ENCODE measurements at regions not wholly inside any gene's neighbourhood (a gene's known extent, or its start where the extent isn't known, plus 50 kb on each side); places are given as distances from the start of the nearest gene placed in this dataset.
A peak's percentile ranks its signal among the peaks of the same experiment; 100 is the strongest.

DNA sequence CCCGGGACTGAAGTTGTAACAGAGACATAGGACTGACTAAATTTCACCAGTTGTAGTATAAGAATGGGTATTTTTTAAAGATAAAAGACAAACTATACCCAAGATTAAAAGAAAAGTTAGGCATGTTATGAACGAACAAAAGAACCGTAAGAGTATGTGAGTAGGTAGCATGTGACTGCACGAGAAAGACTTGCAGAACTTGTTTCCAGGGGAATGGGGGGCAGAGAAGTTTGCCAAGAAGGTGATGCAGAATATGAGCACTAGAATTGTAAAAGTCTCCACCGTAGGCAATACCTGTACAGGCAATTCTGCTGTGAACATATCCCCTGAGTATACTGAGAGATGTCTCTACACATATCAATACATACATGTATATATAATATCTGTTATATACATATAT lies 614.7 kb downstream of the PRELID2 start:
- TF ChIP-seq, protein P1, sequence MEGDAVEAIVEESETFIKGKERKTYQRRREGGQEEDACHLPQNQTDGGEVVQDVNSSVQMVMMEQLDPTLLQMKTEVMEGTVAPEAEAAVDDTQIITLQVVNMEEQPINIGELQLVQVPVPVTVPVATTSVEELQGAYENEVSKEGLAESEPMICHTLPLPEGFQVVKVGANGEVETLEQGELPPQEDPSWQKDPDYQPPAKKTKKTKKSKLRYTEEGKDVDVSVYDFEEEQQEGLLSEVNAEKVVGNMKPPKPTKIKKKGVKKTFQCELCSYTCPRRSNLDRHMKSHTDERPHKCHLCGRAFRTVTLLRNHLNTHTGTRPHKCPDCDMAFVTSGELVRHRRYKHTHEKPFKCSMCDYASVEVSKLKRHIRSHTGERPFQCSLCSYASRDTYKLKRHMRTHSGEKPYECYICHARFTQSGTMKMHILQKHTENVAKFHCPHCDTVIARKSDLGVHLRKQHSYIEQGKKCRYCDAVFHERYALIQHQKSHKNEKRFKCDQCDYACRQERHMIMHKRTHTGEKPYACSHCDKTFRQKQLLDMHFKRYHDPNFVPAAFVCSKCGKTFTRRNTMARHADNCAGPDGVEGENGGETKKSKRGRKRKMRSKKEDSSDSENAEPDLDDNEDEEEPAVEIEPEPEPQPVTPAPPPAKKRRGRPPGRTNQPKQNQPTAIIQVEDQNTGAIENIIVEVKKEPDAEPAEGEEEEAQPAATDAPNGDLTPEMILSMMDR (IDR thresholded peaks at IDR 0.05) = no peak
- Histone ChIP-seq H3K4me1 (no peaks in the 10 kb centered on the region), H3K27me3 (no peaks in the 10 kb centered on the region), H3K9me3 (peaks cover 0 to 1% of the 10 kb centered on the region in 2 donors), H3K4me3 (no peak overlapping the region), H3K27ac (no peak overlapping the region), H3K36me3 (no peaks in the 10 kb centered on the region)
- no peak for ATAC-seq
- peak in 1 of 4 donors; percentile 50 for DNase-seq
- intact Hi-C loops (cut with DNase I) = no loop called here

DNA sequence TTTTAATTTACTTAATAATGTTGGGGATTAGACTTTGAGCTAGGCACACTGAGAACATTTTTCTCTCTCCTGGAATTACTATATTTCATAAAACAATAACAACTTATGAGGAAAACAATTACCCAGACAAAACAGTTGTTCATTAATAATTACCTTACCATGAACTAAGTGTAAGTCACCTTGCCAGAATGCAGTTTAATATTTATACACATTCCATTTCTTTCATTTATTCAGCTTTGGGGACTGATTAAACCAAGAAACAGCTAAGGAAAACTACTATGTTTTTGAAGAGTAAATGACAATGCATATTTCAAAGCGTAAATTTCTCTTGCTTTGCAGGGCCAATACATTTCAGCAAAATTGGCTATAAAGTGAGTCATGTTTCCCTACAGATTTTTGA lies 616.2 kb downstream of the PRELID2 start:
- intact Hi-C loops (cut with DNase I) = no loop called here
- TF ChIP-seq, protein P1 (IDR thresholded peaks at IDR 0.05) = no peak
- no peaks in the 10 kb centered on the region for H3K27me3 ChIP-seq
- ATAC-seq (no peak), DNase-seq (no peak)
- H3K27ac ChIP-seq = no peak overlapping the region
- H3K4me1 ChIP-seq = no peaks in the 10 kb centered on the region
- peaks cover 0 to 16% of the 10 kb centered on the region in 2 donors for H3K9me3 ChIP-seq
- H3K4me3 ChIP-seq = no peak overlapping the region
- no peaks in the 10 kb centered on the region for H3K36me3 ChIP-seq

DNA sequence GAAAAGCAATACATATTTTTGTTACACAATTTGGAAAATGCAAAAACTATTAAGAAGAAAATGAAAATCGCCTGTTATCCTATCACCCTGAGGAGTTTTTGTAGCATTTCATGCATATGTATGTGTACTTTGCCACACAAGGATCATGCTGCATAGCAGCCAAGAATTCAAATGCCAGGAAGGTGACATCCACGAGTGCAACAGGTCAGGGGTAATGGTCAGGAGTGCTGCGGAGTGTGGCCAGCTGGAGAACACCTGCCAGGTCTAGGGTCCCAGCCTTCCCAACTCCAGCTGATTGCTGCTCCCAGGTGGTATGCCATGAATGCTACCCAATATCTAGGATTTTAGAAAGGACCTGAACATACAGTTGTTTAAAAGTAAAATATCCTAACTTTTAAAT lies 617.1 kb downstream of the PRELID2 start:
- intact Hi-C loops (cut with DNase I) = no loop called here
- no peak overlapping the region for H3K4me3 ChIP-seq
- H3K36me3 ChIP-seq = no peaks in the 10 kb centered on the region
- H3K27me3 ChIP-seq = no peaks in the 10 kb centered on the region
- DNase-seq (no peak), ATAC-seq (no peak)
- H3K9me3 ChIP-seq = peaks cover 0 to 19% of the 10 kb centered on the region in 2 donors
- H3K4me1 ChIP-seq = no peaks in the 10 kb centered on the region
- TF ChIP-seq, protein P1 (IDR thresholded peaks at IDR 0.05) = no peak
- H3K27ac ChIP-seq = no peak overlapping the region

DNA sequence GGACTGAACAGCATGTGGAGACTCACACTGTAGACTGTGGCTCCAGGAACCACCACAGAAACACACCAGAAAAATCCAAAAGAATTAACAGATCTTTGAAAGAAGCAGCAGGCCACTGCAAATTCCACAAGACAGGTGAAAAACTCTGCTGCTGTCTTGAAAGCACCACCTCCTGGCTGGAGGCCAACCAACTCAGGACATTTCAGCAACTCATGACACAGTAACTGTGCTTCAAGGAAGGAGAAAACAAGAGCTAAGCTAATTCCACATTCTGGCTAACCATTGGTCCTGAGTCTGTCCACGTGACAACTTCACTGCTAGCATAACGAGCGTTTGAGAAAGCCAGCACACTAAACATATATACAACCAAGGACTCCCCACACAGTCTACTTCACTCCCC lies 625.1 kb downstream of the PRELID2 start:
- Histone ChIP-seq H3K36me3 (no peaks in the 10 kb centered on the region), H3K27ac (no peak overlapping the region), H3K27me3 (no peaks in the 10 kb centered on the region), H3K4me3 (no peak overlapping the region), H3K9me3 (peaks cover 0 to 32% of the 10 kb centered on the region in 2 donors), H3K4me1 (no peaks in the 10 kb centered on the region)
- ATAC-seq (no peak), DNase-seq (no peak)
- TF ChIP-seq, protein P1 (IDR thresholded peaks at IDR 0.05) = no peak
- intact Hi-C loops (cut with DNase I) = no loop called here

DNA sequence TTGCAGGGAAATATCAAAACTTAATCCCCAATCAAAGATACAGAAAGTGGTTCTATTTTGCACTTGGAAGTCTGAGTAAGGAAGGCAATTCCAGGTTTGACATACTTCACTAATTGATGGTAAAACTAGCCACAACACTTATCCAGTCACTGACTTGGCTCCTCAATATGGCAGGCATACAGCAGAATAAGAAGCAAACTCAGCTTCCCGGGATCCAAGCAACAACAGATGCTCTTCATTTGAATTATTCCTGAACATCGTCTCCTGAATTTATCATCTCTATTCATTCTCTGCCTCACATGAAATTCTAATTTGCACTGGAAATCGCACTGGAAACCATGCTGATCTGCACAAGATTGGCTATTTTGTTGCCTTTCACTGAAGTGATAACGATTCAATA lies 629.6 kb downstream of the PRELID2 start:
- H3K27ac ChIP-seq = no peak overlapping the region
- H3K9me3 ChIP-seq = peaks cover 0 to 1% of the 10 kb centered on the region in 2 donors
- no peak overlapping the region for H3K4me3 ChIP-seq
- H3K36me3 ChIP-seq = no peaks in the 10 kb centered on the region
- no peak for ATAC-seq
- DNase-seq = no peak
- intact Hi-C loops (cut with DNase I) = no loop called here
- TF ChIP-seq, protein P1 (IDR thresholded peaks at IDR 0.05) = no peak
- H3K27me3 ChIP-seq = no peaks in the 10 kb centered on the region
- H3K4me1 ChIP-seq = no peaks in the 10 kb centered on the region

All from left lung (tissue), 4 donors.